K562 (cell line): ENCODE measurements at regions not wholly inside any gene's neighbourhood (a gene's known extent, or its start where the extent isn't known, plus 50 kb on each side); places are given as distances from the start of the nearest gene placed in this dataset.

Experiments used
- ATAC-seq: fragments of 200-7000 bp; cut with Tn5 transposase; 3 replicates; pipeline ENCODE4 v1.9.1; 2020; ENCODE audit warnings: moderate library complexity
- BruUV-seq: library from RNA; stranded (reverse); fragments of 400-500 nt; replicated peaks from 2 replicates; lab custom pipeline; 2021; lab: Mats Ljungman, UMichigan
- CTCF ChIA-PET: fragments of 300-600 bp; formaldehyde crosslinking; extraction: SDS; loops from one replicate; lab custom pipeline; 2021; ENCODE audit warnings: low intra/inter-chr PET ratio; lab: Yijun Ruan, JAX
- POLR2A ChIA-PET: fragments of 300-600, 350-650 bp; sonication (Branson Sonifier 250); formaldehyde crosslinking; extraction: SDS; loops from one replicate; lab custom pipeline; 2021; ENCODE audit warnings: antibody characterized with exemption, inconsistent platforms; lab: Yijun Ruan, JAX
- DNase-seq, 4 experiments: peaks; one replicate each; pipeline versions ENCODE4 v3.0.0 to v3.0.0-alpha.2; 2011 to 2018; ENCODE audit warnings: low spot score in 3 of 4, mixed read lengths in 3 of 4; ENCODE audit errors: extremely low read depth in 1 of 4
- FAIRE-seq: peaks from 2 replicates; lab custom pipeline; 2011; peaks lifted over from hg19 to GRCh38; lab: Jason Lieb, UNC
- H2AFZ ChIP-seq: 2 replicates; pipeline ENCODE4 v1.6.0; 2011; ENCODE audit warnings: low read depth, low read length, control low read depth, inconsistent platforms
- H3K27ac ChIP-seq: fragments of 200-600 bp; 3 replicates; pipeline ENCODE4 v1.8.0; 2011; ENCODE audit warnings: low read depth, mild to moderate bottlenecking, control low read depth, inconsistent platforms, low read length, moderate library complexity, mixed read lengths; ENCODE audit errors: extremely low read depth
- H3K27me3 ChIP-seq, 2 experiments: fragments of 300-600 bp in 1 of 2; 2 replicates in 1 of 2; 3 replicates in 1 of 2; pipeline versions ENCODE4 v1.6.0 to v1.8.0; 2011; ENCODE audit warnings: inconsistent platforms in 2 of 2, low read length in 2 of 2, mild to moderate bottlenecking in 1 of 2, mixed read lengths in 1 of 2, moderate library complexity in 1 of 2; ENCODE audit not compliant: control insufficient read depth in 2 of 2, insufficient read depth in 2 of 2
- H3K36me3 ChIP-seq: fragments of 300-600 bp; 3 replicates; pipeline ENCODE4 v1.8.0; 2011; ENCODE audit warnings: mild to moderate bottlenecking, low read length, inconsistent platforms; ENCODE audit not compliant: control insufficient read depth, insufficient read depth
- H3K4me1 ChIP-seq, 2 experiments: fragments of 200-600 bp in 1 of 2; replicated peaks in 1 of 2; 2 replicates in 1 of 2; 3 replicates in 1 of 2; pipeline versions ENCODE4 v1.5.1 to v1.8.0; 2011; ENCODE audit warnings: inconsistent platforms in 2 of 2, low read length in 2 of 2, mild to moderate bottlenecking in 1 of 2, mixed read lengths in 1 of 2, moderate library complexity in 1 of 2; ENCODE audit not compliant: control insufficient read depth in 2 of 2, insufficient read depth in 2 of 2
- H3K4me2 ChIP-seq: 2 replicates; pipeline ENCODE4 v1.6.1; 2011; ENCODE audit warnings: low read length, control low read depth, inconsistent platforms, mixed read lengths; ENCODE audit not compliant: insufficient read depth
- H3K4me3 ChIP-seq: fragments of 200-600 bp; sonication (generic), shearing (Covaris generic); 2 replicates; pipeline ENCODE4 v1.5.1; 2016; ENCODE audit warnings: control low read depth, inconsistent platforms
- H3K79me2 ChIP-seq: fragments of 200-600 bp; 3 replicates; pipeline ENCODE4 v1.8.0; 2011; ENCODE audit warnings: low read length, inconsistent platforms; ENCODE audit not compliant: control insufficient read depth, insufficient read depth
- H3K9ac ChIP-seq, 2 experiments: 2 replicates each; pipeline versions ENCODE4 v1.6.0 to v1.6.1; 2011; ENCODE audit warnings: low read depth in 2 of 2, low read length in 2 of 2, control low read depth in 1 of 2, inconsistent platforms in 1 of 2, mild to moderate bottlenecking in 1 of 2, mixed read lengths in 1 of 2; ENCODE audit not compliant: insufficient read depth in 1 of 2
- H3K9me1 ChIP-seq: one replicate; pipeline ENCODE4 v1.6.0; 2011; ENCODE audit warnings: inconsistent platforms, mild to moderate bottlenecking, low read length, moderate library complexity; ENCODE audit not compliant: control insufficient read depth, insufficient read depth
- H3K9me3 ChIP-seq: replicated peaks from 2 replicates; pipeline ENCODE4 v1.5.1; 2011; ENCODE audit warnings: low read depth, low read length, inconsistent platforms; ENCODE audit not compliant: control insufficient read depth, insufficient read depth
- H4K20me1 ChIP-seq: replicated peaks from 2 replicates; pipeline ENCODE4 v1.6.1; 2011; ENCODE audit warnings: low read length, inconsistent platforms, mixed read lengths; ENCODE audit not compliant: control insufficient read depth, insufficient read depth
- HCFC1 ChIP-seq: IDR thresholded peaks from 2 replicates; pipeline ENCODE4 v1.6.1; 2012; ENCODE audit warnings: low read depth, low read length, improper control_type of control experiment
- SIX5 ChIP-seq, 2 experiments: IDR thresholded peaks; 2 replicates each; pipeline ENCODE4 v1.6.1; 2011; ENCODE audit warnings: low read length in 2 of 2, borderline replicate concordance in 1 of 2, low read depth in 1 of 2, mild to moderate bottlenecking in 1 of 2, moderate library complexity in 1 of 2; ENCODE audit not compliant: insufficient read depth in 1 of 2
- SMARCB1 ChIP-seq: IDR thresholded peaks from 2 replicates; pipeline ENCODE4 v1.6.1; 2011; ENCODE audit warnings: improper control_type of control experiment, low read depth; ENCODE audit not compliant: insufficient read length
- WGBS: fragments of 100-300 bp; shearing (Covaris generic); methylation state at CpG from one replicate; pipeline ENCODE4 v1.1.6; 2016; ENCODE audit warnings: low coverage, mixed read lengths; ENCODE audit not compliant: insufficient coverage; ENCODE audit errors: missing lambda C conversion rate; 5-methylcytosine and 5-hydroxymethylcytosine counted together
- in situ Hi-C: fragments of 300-500 bp; cut with MboI; formaldehyde crosslinking; loops from 4 replicates; pipeline ENCODE4 v1.15.0; 2018; ENCODE audit warnings: inconsistent platforms, mixed read lengths
- intact Hi-C: fragments of 100-400 bp; cut with micrococcal nuclease; formaldehyde crosslinking; loops from 2 replicates; pipeline ENCODE4 v1.14.2; 2022
- TF ChIP-seq, protein P1 (sequence below), 2 experiments: fragments of 450-650 bp; IDR thresholded peaks; 2 replicates each; pipeline ENCODE4 v1.6.1; 2016; ENCODE audit warnings: mild to moderate bottlenecking in 2 of 2, borderline replicate concordance in 1 of 2, low read depth in 1 of 2, moderate library complexity in 1 of 2

GRCh38 chr10:58995058-58995596 is 181.3 kb upstream of the PHYHIPL start:
- H3K9me1 ChIP-seq, result no peaks in the 10 kb centered on the region
- H3K36me3 ChIP-seq, result no peaks in the 10 kb centered on the region
- no peak overlapping the region for H3K9ac ChIP-seq
- no peak overlapping the region for H2AFZ ChIP-seq
- 0% methylated on average over 6 of the region's 6 CpGs for WGBS
- no TSS peak for BruUV-seq
- H3K4me3 ChIP-seq, result no peak overlapping the region
- CTCF ChIA-PET, result no interaction called here
- no peak for ATAC-seq
- no peak overlapping the region for H3K4me2 ChIP-seq
- H3K27ac ChIP-seq, result no peak overlapping the region
- in situ Hi-C loops, result no loop called here
- FAIRE-seq, result no peak
- POLR2A ChIA-PET, result no interaction called here
- no peaks in the 10 kb centered on the region for H3K4me1 ChIP-seq
- no peaks in the 10 kb centered on the region for H3K79me2 ChIP-seq
- TF ChIP-seq, protein P1, sequence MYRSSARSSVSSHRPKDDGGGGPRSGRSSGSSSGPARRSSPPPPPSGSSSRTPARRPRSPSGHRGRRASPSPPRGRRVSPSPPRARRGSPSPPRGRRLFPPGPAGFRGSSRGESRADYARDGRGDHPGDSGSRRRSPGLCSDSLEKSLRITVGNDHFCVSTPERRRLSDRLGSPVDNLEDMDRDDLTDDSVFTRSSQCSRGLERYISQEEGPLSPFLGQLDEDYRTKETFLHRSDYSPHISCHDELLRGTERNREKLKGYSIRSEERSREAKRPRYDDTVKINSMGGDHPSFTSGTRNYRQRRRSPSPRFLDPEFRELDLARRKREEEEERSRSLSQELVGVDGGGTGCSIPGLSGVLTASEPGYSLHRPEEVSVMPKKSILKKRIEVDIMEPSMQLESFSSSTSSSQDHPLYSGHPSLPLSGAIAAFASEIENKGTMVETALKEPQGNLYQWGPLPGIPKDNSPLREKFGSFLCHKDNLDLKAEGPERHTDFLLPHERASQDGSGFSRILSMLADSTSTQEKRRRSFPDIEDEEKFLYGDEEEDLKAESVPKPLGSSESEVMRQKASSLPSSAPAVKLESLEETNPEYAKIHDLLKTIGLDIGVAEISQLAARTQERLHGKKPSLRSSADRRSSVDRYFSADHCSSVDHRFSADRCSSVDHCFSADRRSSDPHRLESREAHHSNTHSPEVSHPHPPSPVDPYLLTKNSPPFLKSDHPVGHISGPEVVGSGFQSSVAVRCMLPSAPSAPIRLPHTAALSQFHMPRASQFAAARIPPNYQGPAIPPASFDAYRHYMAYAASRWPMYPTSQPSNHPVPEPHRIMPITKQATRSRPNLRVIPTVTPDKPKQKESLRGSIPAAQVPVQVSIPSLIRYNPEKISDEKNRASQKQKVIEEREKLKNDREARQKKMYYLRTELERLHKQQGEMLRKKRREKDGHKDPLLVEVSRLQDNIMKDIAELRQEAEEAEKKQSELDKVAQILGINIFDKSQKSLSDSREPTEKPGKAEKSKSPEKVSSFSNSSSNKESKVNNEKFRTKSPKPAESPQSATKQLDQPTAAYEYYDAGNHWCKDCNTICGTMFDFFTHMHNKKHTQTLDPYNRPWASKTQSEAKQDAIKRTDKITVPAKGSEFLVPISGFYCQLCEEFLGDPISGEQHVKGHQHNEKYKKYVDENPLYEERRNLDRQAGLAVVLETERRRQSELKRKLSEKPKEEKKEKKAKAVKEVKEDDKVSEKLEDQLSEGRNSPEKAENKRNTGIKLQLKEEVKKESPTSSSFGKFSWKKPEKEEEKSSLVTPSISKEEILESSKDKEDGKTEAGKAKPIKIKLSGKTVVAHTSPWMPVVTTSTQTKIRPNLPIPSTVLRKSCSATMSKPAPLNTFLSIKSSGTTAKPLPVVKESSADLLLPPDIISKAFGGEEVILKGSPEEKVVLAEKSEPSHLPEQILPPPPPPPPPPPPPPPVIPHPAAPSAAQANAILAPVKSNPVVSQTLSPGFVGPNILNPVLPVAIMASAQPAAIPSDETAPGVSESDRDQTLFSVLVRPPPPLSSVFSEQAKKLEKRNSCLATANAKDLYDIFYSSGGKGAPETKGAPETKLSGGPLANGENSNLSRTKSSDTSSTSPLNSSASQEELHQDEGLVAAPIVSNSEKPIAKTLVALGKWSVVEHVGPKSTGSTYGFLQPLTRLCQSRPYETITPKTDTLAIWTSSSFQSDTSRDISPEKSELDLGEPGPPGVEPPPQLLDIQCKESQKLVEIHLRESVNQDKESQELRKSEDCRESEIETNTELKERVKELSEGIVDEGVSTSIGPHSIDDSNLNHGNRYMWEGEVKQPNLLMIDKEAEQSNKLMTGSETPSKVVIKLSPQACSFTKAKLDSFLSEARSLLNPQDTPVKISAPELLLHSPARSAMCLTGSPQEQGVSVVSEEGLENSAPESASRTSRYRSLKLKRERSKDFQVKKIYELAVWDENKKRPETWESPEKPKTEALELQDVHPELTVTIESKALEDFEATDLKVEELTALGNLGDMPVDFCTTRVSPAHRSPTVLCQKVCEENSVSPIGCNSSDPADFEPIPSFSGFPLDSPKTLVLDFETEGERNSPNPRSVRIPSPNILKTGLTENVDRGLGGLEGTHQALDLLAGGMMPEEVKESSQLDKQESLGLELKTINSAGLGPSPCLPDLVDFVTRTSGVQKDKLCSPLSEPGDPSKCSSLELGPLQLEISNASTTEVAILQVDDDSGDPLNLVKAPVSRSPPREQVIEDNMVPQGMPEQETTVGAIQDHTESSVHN (IDR thresholded peaks at IDR 0.05; ENCODE audit: borderline replicate concordance in 1 of 2, low read depth in 1 of 2), result no peak
- TF ChIP-seq SIX5 (IDR thresholded peaks at IDR 0.05; ENCODE audit: borderline replicate concordance in 1 of 2, insufficient read depth in 1 of 2, low read depth in 1 of 2, low read length in 2 of 2), result no peak
- no peak for TF ChIP-seq SMARCB1
- TF ChIP-seq HCFC1, result no peak
- intact Hi-C loops, result no loop called here
- H3K9me3 ChIP-seq, result no peaks in the 10 kb centered on the region; the same call in 1 of the 2 replicates
- no peak for DNase-seq
- H4K20me1 ChIP-seq, result no peaks in the 10 kb centered on the region
- no peaks in the 10 kb centered on the region for H3K27me3 ChIP-seq
